Right ventricle myocardium superior (tissue), 1 donor: ENCODE measurements at regions not wholly inside any gene's neighbourhood (a gene's known extent, or its start where the extent isn't known, plus 50 kb on each side); places are given as distances from the start of the nearest gene placed in this dataset.

ENCODE experiments used
- ATAC-seq: fragments of 200-7000 bp; cut with Tn5 transposase; one replicate; pipeline ENCODE4 v1.9.1; 2020; ENCODE audit warnings: mild to moderate bottlenecking; ENCODE audit not compliant: poor library complexity
- DNase-seq: peaks from one replicate; pipeline ENCODE4 v3.0.0-alpha.2; 2020
- intact Hi-C: fragments of 100-400 bp; cut with DNase I; formaldehyde crosslinking; loops from one replicate; pipeline ENCODE4 v1.11.2; 2022
- donor health status: DM: no; HTN: yes; CAD: no; lungs with severe emphysema.

DNA sequence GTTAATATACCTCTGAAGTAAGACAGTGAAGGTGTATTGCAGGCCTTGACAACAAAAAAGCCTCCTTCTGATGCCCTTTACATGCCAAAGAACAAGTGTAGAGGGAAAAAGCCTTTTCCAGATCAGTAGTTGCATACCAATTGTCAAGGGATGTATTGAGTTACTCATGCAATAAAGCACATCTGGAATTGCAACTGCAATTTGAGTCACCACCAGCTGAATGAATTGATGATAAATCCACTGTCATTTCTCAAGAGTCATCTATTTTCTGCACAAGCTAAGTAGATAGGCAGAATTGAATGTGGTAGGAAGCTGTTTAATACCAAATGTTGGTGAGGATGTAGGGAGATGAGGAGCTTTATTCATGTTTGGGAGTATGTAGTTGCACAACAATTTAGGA is 325.9 kb upstream of the SMIM30 start:
- DNase-seq (no peak), ATAC-seq (no peak)
- intact Hi-C loops: no loop called here

DNA sequence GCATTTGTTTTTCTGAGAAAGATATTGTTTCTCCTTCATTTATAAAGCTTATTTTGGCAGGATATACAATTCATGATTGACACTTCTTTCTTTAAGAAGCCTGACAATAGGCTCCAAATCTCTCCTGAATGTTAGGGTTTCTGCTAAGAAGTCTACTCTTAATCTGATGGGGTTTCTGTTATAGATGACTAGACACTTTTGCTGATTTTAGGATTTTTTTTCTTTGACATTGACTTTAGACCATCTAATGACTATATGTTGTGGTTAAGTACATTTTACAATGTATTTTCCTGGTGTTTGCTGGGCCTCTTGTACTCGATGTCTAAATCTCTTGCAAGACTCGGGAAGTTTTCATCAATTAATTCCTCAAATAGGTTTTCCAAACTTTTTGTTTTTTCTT is 321.8 kb upstream of the SMIM30 start:
- ATAC-seq (no peak), DNase-seq (no peak)
- intact Hi-C loops: no loop called here

DNA sequence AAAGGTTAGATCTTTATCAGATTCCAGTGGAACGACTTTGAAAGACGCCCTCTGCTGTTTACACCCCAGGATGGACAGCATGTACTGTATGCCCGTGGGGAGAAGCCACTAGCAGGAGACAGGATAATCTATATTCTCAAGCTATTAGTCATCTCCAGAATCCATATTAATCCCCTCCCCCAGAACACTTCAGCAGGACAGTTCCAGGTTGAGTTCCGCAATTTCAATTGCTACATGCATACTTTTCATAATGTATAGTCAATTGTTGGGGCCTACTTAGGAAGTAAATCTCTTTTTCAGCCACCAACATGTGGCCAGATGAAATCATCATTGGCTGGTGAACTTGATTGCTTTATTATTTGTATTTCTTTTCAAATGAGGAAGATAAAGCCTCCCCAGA is 313.1 kb upstream of the SMIM30 start:
- intact Hi-C loops: no loop called here
- ATAC-seq (no peak), DNase-seq (no peak)

DNA sequence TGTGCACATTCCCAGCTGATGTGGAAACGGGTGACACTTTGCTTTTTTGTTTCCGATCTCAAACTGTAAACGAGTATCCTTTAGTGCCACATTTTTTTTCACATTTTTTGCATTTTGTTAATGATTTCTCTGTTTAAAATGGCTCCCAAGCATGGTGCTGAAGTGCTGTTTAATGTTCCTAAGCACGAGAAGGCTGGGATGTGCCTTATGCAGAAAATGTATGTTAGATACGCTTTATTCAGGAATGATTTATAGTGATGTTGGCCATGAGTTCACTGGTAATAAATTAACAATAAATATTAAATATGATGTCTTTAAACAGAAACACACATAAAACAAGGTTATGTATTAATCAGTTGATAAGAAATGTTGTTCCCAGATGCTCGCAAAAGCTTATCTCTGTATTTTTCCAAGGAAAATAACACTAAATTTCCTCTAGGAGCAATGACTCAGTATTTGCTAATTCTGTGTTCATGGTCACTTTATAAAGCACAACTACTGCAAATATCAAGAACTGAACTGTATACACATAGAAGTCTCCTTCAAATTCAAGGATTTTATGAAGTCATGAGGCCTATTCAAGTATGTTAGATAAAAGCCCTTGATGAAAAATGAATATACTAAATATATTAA is 305.9 kb upstream of the SMIM30 start:
- intact Hi-C loops: no loop called here
- DNase-seq: no peak
- no peak for ATAC-seq

DNA sequence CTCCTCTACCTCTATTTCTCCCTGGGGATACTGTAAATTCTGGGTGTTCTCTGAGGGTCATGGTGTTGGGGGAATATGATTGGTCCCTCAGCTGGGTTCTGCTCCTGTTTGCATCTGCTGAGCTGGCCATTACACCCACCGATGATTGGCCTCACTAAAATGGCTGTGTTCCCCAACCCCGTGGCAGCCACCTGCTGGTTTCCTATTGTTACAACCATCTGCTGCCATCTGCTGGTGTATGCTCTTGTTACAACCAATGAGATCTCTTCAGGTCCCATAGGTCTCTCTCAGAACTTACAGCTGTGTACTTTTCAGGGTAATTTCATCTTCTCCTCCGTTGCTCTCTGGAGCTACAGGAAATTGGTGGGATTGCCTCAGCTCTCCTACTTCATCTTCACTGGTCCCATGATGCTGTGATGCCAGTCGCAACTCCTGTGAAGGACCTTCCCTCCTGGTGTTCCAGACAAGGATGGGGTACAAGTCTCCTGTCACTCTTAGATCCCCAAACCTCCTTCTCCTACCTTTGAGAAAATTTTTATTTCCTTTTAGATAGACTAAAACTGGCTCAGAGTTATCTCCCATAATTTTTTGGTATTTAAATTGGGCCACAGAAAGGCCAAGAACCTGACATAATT is 303.5 kb upstream of the SMIM30 start:
- intact Hi-C loops: no loop called here
- peak; percentile 73 for DNase-seq
- peak; percentile 95 for ATAC-seq

DNA sequence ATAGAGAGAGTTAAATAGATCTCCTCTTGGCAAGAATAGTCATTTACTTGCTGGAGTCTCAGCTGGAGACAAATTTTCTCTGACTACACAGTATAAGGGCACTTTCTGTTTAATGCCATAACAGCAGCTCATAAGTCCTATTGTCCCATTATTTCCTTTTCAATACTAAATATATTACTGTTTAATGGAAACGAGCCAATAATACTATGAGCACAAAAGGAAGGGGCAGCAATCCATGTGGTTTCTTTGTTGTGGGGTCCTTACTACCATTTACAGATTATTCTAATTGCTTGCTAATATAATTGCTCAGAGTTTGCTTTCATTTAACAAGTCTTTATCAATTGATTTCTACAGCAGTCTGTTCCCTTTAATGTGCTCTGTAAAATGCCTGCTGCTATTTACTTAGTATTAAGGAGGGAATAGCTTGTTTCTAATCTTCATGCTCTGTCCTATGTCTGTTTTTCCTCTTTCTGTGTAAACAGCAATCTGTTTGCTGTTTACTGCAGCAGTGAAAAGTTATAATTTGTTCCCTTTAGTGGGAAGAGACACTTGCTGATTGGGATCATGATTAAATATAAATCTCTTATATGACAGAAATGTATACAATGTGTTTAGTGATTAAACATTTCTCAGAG is 296.2 kb upstream of the SMIM30 start:
- no peak for ATAC-seq
- intact Hi-C loops: loop anchor here (10.0 kb wide), 1 partner anchor 860 kb away; no protein-coding TSS in a partner anchor
- no peak for DNase-seq

DNA sequence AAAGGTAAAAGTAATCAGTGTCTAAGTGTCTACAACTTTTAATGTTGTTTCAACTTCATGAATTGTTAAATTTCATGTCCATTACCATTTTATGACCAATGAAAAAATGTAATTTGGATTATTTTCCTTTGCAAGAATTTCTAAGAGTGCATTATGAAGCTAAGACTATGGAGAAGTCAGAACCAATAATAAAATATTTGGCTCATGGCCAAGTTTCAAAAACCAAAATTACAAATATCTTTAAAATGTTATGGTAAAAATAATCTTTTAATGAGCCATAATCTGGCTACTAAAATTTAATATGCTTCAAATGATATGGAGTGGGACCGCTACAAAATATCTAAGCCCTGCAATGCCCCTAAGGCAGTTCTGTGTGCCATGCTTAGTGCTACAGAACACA is 294.1 kb upstream of the SMIM30 start:
- ATAC-seq (no peak), DNase-seq (no peak)
- intact Hi-C loops: loop anchor here (10.0 kb wide), 1 partner anchor 858 kb away; no protein-coding TSS in a partner anchor

DNA sequence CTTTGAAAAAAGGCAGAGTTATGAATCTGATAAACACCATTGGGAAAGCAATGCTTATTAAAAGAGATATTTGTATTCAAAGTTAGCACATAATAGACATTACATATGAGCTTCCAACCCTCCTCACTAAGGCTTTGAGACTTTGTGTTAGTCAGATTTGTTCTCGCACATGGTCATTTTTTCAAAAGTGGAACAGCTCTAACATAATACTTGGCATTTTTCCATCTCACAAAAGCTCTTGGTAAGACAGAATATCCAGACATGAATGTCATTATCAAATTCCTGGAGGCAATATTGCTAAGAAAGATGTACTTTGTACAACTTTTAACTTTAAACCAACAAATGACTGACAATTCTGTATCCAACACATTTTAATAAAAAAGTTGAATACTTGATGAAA is 292.4 kb upstream of the SMIM30 start:
- DNase-seq (no peak), ATAC-seq (no peak)
- intact Hi-C loops: loop anchor here (10.0 kb wide), 1 partner anchor 856 kb away; no protein-coding TSS in a partner anchor

DNA sequence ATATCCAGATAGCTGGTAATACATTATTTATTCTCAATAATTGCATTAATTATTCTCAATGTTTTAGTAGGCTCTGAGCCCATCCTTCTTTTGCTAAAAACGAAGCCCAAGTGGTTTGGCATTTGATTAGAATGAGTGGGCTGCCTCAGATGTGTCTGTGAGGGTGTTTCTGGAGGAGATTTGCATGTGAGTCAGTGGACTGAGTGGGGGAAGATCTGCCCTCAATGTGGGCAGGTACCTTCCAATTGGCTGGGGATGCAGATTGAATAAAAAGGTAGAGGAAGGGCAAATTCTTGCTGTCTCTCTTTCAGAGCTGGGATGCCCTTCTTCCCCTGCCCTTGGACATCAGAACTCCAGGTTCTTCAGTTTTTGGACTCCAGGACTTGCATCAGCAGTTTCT is 290.6 kb upstream of the SMIM30 start:
- no peak for DNase-seq
- intact Hi-C loops: loop anchor here (10.0 kb wide), 1 partner anchor 296 kb away; no protein-coding TSS in a partner anchor
- no peak for ATAC-seq

DNA sequence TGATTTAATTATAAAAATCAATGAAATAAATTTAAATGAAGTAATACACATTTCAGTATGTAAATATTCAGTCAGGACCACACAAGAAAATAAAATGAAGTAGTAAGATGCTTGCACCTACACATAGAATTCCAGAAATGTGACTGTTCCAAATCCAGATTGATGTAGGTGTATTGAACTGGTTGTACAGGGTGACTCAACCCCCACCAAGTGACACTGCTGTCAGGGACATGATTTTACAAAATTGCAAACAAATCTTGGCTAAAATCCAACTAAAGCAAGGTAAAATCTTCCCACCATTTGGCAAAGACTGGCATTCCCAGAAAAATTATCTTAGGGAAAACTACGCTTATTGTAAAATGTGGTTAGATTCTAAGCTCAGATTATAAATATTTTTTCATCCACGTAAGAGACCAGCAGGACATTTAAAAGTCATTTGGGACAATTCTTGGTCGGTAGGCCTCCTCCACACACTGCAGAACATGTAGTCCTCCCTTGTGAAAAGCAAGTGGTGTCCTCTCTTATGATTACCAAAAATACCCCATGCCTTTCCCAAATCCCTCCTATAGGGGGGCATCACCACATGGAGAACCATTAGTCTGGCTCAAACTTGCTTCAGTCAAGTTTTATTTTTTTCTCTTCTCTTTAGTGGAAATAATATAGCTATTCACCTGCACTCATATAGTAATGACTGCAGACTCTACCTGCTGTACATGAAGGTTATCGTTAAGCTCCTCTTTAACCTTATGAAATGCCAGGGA is 287.1 kb upstream of the SMIM30 start:
- intact Hi-C loops: loop anchor here (10.0 kb wide), 1 partner anchor 299 kb away; no protein-coding TSS in a partner anchor
- DNase-seq (no peak), ATAC-seq (no peak)

DNA sequence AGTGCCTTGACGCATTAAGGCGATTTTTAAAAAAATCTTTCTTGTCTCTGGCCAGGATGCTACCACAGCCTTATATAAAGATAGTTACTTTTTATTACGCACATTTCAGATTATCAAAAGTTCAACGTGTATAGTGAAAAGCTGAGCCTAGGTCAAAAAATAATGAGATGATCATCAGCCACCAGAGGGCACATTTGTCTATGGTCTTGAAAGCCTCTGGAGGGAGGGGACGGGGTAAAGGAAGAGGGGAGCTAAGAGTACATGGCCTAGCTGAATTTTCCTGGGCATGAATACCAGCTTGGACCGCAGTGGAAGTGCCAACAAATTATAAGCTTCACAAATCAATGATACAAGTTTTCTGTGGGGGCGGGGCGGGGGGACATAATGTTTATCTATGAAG is 285.9 kb upstream of the SMIM30 start:
- DNase-seq: no peak
- peak; percentile 22 for ATAC-seq
- intact Hi-C loops: loop anchor here (10.0 kb wide), 1 partner anchor 301 kb away; no protein-coding TSS in a partner anchor

DNA sequence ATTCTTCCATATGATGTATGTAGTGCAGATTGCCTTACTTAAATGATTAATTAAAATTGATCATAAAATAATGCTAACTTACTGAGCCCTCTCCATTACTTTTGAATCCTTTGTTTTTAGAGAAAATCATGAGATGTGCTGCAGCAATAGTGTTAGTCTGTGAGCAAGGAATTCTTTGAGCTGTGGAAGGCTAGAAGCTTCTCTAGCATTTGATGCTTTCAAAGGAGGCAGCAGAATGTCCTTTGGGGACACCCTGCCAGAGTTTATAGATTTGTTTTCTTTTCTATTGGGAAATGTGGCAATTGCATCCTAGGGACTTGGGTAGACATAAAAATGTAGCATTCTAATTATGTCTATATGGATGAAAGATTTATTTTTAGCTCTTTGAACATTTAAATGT is 284.1 kb upstream of the SMIM30 start:
- intact Hi-C loops: loop anchor here (10.0 kb wide), 1 partner anchor 302 kb away; no protein-coding TSS in a partner anchor
- DNase-seq: no peak
- ATAC-seq: no peak

DNA sequence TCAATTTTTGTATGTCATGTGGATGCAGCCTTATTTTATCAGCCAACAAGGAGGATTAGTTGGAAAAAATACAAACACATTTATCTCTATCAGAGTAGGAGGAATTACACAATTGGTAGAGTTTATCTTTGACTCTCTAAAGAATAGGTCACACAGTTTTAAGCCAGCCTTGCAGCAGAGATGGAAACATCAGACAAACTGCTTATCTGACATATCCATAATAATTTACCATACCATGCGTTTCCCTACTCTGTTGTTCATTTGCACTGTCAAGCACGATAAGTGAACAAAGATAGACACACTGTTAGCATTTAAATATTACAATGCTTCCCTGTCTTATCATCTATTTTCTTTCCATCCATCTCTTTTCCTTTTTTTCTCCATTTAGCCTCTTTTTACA is 283.7 kb upstream of the SMIM30 start:
- intact Hi-C loops: loop anchor here (10.0 kb wide), 1 partner anchor 303 kb away; no protein-coding TSS in a partner anchor
- no peak for DNase-seq

DNA sequence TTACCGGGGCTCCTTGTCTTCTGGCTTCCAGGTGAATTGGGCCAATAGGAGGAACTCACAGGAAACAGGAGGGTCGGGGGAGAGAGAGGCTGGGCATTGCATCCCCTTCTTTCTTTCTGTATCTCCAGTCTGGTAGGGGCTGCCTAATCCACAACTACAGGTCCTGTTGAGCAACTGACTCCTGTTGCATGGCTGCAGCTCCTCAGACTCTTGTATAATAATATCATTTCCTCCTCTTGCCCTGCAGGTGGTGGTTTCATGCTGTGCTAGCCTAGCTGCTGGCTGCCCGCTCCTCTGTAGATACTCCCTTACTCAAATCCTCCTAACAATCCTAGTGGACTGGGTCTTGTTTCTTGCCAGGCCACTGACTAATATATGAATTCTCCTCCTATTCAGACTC is 276.5 kb upstream of the SMIM30 start:
- no peak for DNase-seq
- intact Hi-C loops: no loop called here
- no peak for ATAC-seq

More for the DNA sequence above, 283.7 kb upstream of the SMIM30 start:
- ATAC-seq: no peak

DNA sequence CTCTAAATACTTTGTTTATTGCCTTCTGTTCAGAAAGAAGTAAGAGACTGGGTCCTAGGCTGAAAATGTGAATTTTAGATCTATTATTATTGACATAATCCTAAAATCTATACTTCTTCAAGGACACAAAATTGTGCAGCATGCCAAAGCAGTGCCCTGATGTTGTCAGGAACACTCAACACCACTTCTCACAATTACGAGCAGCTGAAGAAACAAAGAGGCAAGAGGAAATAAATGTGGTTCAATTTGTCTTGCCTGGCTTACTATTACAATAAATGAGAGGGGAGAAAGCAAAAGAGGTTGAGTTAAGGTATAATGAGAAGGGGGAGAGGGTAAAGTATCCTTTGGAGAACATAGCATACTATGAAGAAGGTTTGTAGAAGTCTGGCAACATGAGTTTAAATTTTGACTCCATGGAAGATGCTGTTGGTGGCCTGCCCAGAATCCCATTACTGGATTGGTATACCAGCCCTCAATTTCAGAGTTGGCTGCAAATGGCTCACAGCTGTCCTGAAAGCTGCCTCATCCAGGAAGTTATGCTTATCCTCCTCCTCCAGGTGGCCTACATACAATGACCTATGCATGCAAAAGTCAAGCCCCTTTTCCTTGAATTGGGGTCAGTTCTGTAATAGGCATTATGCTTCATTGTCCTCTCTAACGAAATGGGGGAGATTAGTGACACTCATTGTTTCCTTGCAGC is 274.6 kb upstream of the SMIM30 start:
- DNase-seq (no peak), ATAC-seq (peak; percentile 43)
- intact Hi-C loops: no loop called here

DNA sequence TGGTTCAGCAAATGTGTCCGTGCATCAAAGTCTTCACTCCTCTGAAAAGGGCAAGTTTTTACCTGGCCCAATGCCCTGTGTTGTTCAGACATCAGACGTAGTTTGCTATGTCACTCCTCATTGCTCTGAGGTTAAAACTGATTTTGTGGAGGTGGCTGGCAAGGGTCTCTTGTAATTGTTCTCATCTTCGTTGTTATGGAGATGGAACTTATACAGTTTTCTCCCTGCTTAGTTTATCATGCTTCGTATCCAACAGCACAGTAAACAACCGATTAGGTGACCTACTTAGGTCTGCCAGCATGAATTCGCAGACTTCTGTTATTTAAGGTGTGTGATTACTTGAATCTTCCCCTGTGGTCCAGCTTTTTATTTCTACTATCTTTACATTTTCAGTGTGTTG is 274.1 kb upstream of the SMIM30 start:
- DNase-seq: no peak
- ATAC-seq: no peak
- intact Hi-C loops: no loop called here

DNA sequence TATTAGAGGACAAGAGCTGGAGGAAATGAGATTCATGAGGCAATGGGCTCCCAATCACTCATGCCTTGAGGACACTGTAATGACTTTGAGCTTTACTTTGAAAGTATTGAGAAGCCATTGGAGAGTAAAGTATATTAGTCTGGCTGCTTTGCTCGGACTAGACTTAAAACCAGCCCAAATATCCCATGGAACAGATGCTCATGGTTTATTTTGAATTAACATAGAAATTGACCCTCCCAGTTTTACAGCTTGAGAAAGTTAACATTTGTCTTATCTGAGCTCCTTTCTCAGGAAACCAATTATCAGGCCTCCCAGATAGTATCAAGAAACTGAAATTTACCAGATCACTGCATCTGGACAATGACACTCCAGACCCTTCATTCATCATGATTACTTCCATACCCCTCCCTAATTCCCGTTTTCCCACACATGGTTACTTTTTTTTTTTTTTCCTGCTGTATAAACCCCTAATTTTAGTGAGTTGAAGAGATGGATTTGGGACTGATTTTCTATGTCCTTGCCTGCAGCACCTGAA is 270.8 kb upstream of the SMIM30 start:
- ATAC-seq (no peak), DNase-seq (no peak)
- intact Hi-C loops: no loop called here

DNA sequence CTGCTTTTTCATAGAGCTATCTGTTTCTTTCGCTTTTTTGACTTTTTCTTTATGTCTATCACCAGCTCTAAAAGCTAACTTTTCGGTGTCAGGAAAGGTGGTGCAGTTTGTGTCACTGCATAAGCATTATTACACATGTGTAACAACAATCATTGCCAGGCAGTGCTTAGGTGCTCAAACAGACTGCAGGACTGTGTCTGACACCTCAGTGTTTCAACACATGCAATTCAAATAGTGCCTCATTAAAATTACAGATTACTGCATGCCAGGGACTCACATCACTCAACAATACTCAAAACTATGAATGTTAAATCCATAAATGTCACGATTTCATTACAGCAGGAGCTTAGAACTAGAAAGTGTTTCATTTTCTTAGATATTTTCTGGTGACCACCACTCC is 265.3 kb upstream of the SMIM30 start:
- ATAC-seq (peak; percentile 74), DNase-seq (no peak)
- intact Hi-C loops: no loop called here
